Karpas-422 (cell line): ENCODE measurements at regions not wholly inside any gene's neighbourhood (a gene's known extent, or its start where the extent isn't known, plus 50 kb on each side); places are given as distances from the start of the nearest gene placed in this dataset.
"Not testable (repeated sequence)": the region's sequence is repeated elsewhere in the genome, so short reads cannot be mapped to it uniquely, and the experiment has no call there.

ENCODE experiments used
- DNase-seq: peaks from one replicate; pipeline ENCODE4 v3.0.0-alpha.2; 2015
- H2AFZ ChIP-seq: fragments of 200-600 bp; sonication (generic); 2 replicates; pipeline ENCODE4 v1.6.1; 2014; ENCODE audit warnings: antibody characterized with exemption, low read length, mixed read lengths
- H3K27ac ChIP-seq: fragments of 200-600 bp; sonication (generic); 2 replicates; pipeline ENCODE4 v1.5.1; 2014; ENCODE audit warnings: mild to moderate bottlenecking, low read length, moderate library complexity
- H3K27me3 ChIP-seq: fragments of 200-600 bp; sonication (generic); 2 replicates; pipeline ENCODE4 v1.6.1; 2014; ENCODE audit warnings: low read length, mixed read lengths
- H3K36me3 ChIP-seq: fragments of 200-600 bp; sonication (generic); 2 replicates; pipeline ENCODE4 v1.6.1; 2014; ENCODE audit warnings: low read length, mixed read lengths; ENCODE audit not compliant: insufficient read depth
- H3K4me1 ChIP-seq: fragments of 200-600 bp; sonication (generic); 2 replicates; pipeline ENCODE4 v1.6.1; 2014; ENCODE audit warnings: mild to moderate bottlenecking, low read length, mixed read lengths
- H3K4me2 ChIP-seq: fragments of 200-600 bp; sonication (generic); 2 replicates; pipeline ENCODE4 v1.6.1; 2014; ENCODE audit warnings: low read length, low read depth, mild to moderate bottlenecking; ENCODE audit not compliant: poor library complexity, severe bottlenecking
- H3K4me3 ChIP-seq: fragments of 200-600 bp; sonication (generic); 2 replicates; pipeline ENCODE4 v1.5.1; 2014; ENCODE audit warnings: mild to moderate bottlenecking, antibody characterized with exemption, low read length, mixed read lengths
- H3K79me2 ChIP-seq: fragments of 200-600 bp; sonication (generic); 2 replicates; pipeline ENCODE4 v1.6.1; 2014; ENCODE audit warnings: mild to moderate bottlenecking, low read length, mixed read lengths
- H3K9ac ChIP-seq: fragments of 200-600 bp; sonication (generic); 2 replicates; pipeline ENCODE4 v1.6.0; 2014; ENCODE audit warnings: low read length
- H3K9me2 ChIP-seq: fragments of 200-600 bp; sonication (generic), shearing (Covaris generic); replicated peaks from 2 replicates; pipeline ENCODE4 v1.6.0; 2014; ENCODE audit warnings: mild to moderate bottlenecking, low read length, moderate library complexity; ENCODE audit not compliant: insufficient read depth
- H3K9me3 ChIP-seq: fragments of 300-700, 200-600 bp; sonication (generic); 2 replicates; pipeline ENCODE4 v1.6.1; 2014; ENCODE audit warnings: low read length, mixed read lengths
- H4K20me1 ChIP-seq: fragments of 200-600 bp; sonication (generic); 2 replicates; pipeline ENCODE4 v1.6.1; 2014; ENCODE audit warnings: mild to moderate bottlenecking, antibody characterized with exemption, low read length, low read depth; ENCODE audit not compliant: insufficient read depth

DNA sequence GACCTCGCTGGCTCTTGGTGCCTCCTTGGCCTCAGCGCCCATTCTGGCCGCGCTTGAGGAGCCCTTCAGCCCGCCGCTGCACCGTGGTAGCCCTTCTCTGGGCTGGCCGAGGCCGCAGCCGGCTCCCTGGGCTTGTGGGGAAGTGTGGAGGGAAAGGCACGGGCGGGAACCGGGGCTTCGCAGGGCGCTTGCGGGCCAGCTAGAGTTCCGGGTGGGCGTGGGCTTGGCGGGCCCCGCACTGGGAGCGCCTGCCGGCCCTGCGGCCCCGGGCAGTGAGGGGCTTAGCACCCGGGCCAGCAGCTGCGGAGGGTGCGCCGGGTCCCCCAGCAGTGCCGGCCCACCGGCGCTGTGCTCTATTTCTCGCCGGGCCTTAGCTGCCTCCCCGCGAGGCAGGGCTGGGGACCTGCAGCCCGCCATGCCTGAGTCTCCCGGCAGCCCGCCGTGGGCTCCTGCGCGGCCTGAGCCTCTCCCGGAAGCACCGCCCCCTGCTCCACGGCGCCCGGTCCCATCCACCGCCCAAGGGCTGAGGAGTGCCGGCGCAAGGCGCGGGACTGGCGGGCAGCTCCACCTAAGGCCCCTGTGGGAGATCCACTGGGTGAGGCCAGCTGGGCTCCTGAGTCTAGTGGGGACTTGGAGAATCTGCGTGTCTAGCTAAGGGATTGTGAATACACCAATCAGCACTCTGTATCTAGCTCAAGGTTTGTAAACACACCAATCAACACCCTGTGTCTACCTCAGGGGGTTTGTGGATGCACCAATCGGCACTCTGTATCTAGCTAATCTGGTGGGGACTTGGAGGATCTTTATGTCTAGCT, 141.1 kb downstream of the SLCO4C1 start:
- H3K9me3 ChIP-seq, H3K9ac ChIP-seq, H3K27ac ChIP-seq, H3K36me3 ChIP-seq, H3K9me2 ChIP-seq, H2AFZ ChIP-seq, H3K4me2 ChIP-seq, H3K4me1 ChIP-seq, H3K4me3 ChIP-seq, H3K79me2 ChIP-seq, H4K20me1 ChIP-seq, H3K27me3 ChIP-seq, DNase-seq: not testable (repeated sequence)

DNA sequence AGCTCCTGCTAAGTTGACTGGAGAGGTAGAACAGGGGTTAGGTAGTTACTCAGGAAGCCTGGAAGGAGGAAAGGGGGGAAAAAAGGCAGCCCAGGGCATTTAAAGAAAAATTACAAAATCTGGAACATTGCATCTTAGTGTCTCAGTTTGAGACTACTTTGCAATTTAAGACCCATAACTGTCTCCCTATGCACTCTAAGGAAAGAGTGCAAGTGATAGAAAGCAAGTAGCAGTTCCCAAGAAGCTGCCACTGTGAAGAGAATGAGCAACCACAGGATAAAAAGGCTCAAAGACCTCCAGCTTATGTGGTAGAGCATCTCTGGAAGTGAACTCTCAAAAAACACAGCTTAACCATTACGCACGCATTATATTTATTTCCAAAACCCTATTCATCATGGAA, 141.8 kb downstream of the SLCO4C1 start:
- DNase-seq, result no peak
- Histone ChIP-seq H3K79me2 (no peaks in the 10 kb centered on the region), H3K27me3 (no peaks in the 10 kb centered on the region), H4K20me1 (no peaks in the 10 kb centered on the region), H3K9me3 (no peaks in the 10 kb centered on the region), H2AFZ (no peak overlapping the region), H3K27ac (no peak overlapping the region), H3K4me1 (no peaks in the 10 kb centered on the region), H3K4me2 (no peak overlapping the region), H3K4me3 (no peak overlapping the region), H3K9ac (no peak overlapping the region), H3K9me2 (no peaks in the 10 kb centered on the region), H3K36me3 (no peaks in the 10 kb centered on the region)

DNA sequence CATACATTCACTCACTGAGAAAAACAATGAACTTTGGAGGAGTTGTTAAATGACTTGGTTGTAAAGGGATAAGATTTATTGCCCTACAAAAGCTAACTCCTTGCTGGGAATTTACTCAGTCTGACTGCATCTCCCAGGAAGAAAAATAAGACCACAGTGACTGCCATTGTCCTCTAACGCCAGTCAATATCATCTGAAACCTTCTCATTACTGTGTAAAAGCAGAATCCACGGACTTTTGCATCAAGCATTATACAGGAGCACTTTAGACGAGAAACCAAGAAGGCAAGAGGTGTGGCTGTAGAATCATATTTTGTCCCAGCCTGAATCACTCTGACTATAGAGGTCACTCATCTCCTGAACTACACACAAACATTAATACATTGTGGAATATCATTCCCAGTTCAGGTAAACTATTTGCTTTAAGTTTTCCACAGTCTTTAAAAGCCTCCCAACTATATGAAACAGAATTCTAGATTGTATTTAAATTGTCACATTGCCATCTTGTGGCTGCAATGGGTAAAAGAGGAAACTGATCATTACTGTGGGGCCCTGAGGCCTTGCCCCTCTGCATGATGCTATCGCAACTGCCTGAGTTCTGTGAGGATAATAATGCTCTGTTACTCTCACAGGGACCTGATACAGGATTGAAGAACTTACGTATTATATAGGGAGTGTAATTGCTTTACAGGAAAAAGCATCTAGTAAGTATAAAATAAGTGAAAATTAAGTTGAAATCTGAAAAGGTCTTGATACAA, 142.9 kb downstream of the SLCO4C1 start:
- no peaks in the 10 kb centered on the region for H3K36me3 ChIP-seq
- H3K9ac ChIP-seq, result no peak overlapping the region
- DNase-seq, result peak; percentile 68
- no peaks in the 10 kb centered on the region for H3K9me3 ChIP-seq
- H3K4me1 ChIP-seq, result no peaks in the 10 kb centered on the region
- no peaks in the 10 kb centered on the region for H3K79me2 ChIP-seq
- no peak overlapping the region for H3K27ac ChIP-seq
- no peaks in the 10 kb centered on the region for H3K9me2 ChIP-seq
- H3K4me3 ChIP-seq, result no peak overlapping the region
- no peaks in the 10 kb centered on the region for H3K27me3 ChIP-seq
- no peak overlapping the region for H2AFZ ChIP-seq
- no peaks in the 10 kb centered on the region for H4K20me1 ChIP-seq
- H3K4me2 ChIP-seq, result no peak overlapping the region

DNA sequence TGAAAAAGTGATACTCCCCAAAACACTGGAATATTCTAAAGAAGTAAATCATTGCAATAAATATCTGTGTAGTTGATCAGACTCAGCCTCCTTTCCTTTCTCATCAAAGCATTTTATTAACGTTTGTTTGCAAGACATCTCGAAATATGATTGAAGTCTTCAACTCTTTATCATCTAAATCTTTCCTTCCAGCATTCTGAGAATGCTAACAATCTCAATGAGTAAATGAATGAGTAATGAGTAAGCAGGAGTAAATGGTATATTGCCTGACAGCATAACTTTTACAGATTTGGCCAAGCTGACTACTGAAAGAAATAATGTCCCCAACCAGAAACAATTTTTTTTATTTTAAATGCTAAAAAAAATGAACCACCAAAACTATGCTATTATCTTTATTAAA, 157.1 kb downstream of the SLCO4C1 start:
- no peaks in the 10 kb centered on the region for H3K79me2 ChIP-seq
- H3K4me3 ChIP-seq, result no peak overlapping the region
- H3K27me3 ChIP-seq, result no peaks in the 10 kb centered on the region

DNA sequence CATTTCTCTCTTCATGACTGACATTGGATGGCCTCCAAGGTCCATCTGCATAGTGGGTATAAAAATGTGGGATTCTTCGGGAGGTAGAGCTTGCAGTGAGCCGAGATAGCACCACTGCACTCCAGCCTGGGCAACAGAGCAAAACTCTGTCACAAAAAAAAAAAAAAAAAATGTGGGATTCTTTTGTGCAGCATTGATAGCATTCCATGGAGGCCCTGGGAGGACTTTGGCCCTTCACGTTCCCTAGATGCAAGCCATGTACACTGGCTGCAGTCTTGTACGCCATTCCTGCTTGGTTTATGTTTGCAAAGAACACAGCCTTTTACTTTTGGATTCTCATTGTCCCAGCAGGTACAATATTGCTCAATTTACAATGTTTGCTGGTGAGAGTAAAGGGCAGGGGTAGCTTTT, 157.8 kb downstream of the SLCO4C1 start:
- no peaks in the 10 kb centered on the region for H3K79me2 ChIP-seq
- no peak for DNase-seq
- H3K4me3 ChIP-seq, result no peak overlapping the region
- no peaks in the 10 kb centered on the region for H3K27me3 ChIP-seq
- no peak overlapping the region for H3K9ac ChIP-seq
- no peaks in the 10 kb centered on the region for H3K36me3 ChIP-seq
- H3K4me1 ChIP-seq, result no peaks in the 10 kb centered on the region
- no peak overlapping the region for H3K4me2 ChIP-seq
- H4K20me1 ChIP-seq, result no peaks in the 10 kb centered on the region
- no peak overlapping the region for H3K27ac ChIP-seq
- no peaks in the 10 kb centered on the region for H3K9me2 ChIP-seq
- no peak overlapping the region for H2AFZ ChIP-seq
- H3K9me3 ChIP-seq, result no peaks in the 10 kb centered on the region

More for the DNA sequence above, 157.1 kb downstream of the SLCO4C1 start:
- no peaks in the 10 kb centered on the region for H4K20me1 ChIP-seq
- H2AFZ ChIP-seq, result no peak overlapping the region
- H3K27ac ChIP-seq, result no peak overlapping the region
- H3K9me2 ChIP-seq, result no peaks in the 10 kb centered on the region
- H3K9ac ChIP-seq, result no peak overlapping the region
- no peaks in the 10 kb centered on the region for H3K4me1 ChIP-seq
- no peak overlapping the region for H3K4me2 ChIP-seq
- H3K36me3 ChIP-seq, result no peaks in the 10 kb centered on the region
- DNase-seq, result no peak
- H3K9me3 ChIP-seq, result no peaks in the 10 kb centered on the region

DNA sequence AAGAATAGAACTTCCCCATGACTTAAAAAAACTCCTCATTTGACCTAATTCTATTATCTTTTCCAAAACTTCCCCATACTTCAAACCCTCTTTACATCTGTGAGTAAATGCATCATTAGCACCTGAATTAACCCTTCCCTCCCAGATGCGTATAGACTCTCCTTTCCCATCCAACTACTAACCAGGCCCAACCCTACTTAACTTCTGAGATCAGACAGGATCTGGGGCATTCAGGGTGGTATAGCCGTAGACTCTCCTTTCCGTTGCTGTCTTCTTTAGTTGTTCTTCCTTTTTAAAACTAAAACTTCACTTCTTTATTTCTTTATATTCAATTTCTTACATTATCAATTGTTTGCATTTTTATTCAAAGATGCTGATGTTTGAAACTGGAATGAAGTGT, 165.2 kb downstream of the SLCO4C1 start:
- no peak for DNase-seq
- H3K27ac ChIP-seq, result no peak overlapping the region
- H3K4me1 ChIP-seq, result no peaks in the 10 kb centered on the region
- no peaks in the 10 kb centered on the region; the same call in 1 of the 2 replicates for H3K9me3 ChIP-seq
- no peak overlapping the region for H2AFZ ChIP-seq
- H3K9me2 ChIP-seq, result no peaks in the 10 kb centered on the region
- H3K4me3 ChIP-seq, result no peak overlapping the region
- H3K27me3 ChIP-seq, result no peaks in the 10 kb centered on the region
- no peaks in the 10 kb centered on the region for H4K20me1 ChIP-seq
- H3K36me3 ChIP-seq, result no peaks in the 10 kb centered on the region
- H3K79me2 ChIP-seq, result no peaks in the 10 kb centered on the region
- H3K9ac ChIP-seq, result no peak overlapping the region
- no peak overlapping the region for H3K4me2 ChIP-seq

DNA sequence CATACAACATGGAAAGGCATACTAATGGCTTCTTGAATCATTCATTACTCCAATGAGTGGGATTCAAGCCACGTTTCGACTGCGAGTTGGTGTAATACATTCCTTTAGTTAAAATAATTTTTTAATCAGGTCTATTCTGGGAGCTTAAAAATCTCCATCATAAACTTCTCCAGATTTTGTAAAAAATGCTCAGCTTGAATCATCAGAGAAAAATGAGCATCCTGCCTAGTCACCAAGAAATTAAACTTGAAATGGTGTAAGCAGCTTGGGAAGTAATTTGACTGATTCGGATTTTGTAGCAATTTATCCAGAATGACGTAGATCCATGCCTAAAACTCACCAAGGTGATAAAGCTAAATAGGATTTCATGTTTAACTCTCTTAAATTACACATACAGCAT, 165.7 kb downstream of the SLCO4C1 start:
- Histone ChIP-seq H3K9me3 (no peaks in the 10 kb centered on the region; the same call in 1 of the 2 replicates), H2AFZ (no peak overlapping the region), H3K4me1 (no peaks in the 10 kb centered on the region), H3K4me3 (no peak overlapping the region), H3K4me2 (no peak overlapping the region), H3K36me3 (no peaks in the 10 kb centered on the region), H3K27me3 (no peaks in the 10 kb centered on the region), H3K9me2 (no peaks in the 10 kb centered on the region), H3K79me2 (no peaks in the 10 kb centered on the region), H3K9ac (no peak overlapping the region), H4K20me1 (no peaks in the 10 kb centered on the region), H3K27ac (no peak overlapping the region)
- no peak for DNase-seq

DNA sequence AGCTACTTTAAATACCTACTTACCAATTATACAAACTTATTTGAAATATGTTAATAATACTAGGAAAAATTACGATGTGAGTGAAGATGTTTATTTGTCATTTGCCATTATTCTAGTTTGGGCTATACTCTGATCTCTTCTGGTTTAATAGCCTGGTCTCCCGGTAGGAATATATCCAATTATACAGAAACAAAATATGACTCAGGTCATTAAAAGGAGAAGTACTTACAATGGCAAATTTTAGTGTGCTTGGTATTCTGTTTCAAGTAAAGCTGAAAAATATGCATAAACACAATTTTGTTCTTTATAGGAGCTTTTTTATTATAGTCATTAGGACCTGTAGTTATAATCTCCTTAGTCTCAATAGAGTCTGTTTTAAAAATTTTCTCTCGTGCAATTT, 176.8 kb downstream of the SLCO4C1 start:
- H4K20me1 ChIP-seq, result no peaks in the 10 kb centered on the region
- H3K36me3 ChIP-seq, result no peaks in the 10 kb centered on the region
- no peaks in the 10 kb centered on the region for H3K27me3 ChIP-seq
- no peak overlapping the region for H3K9ac ChIP-seq
- no peak overlapping the region for H3K27ac ChIP-seq
- no peak for DNase-seq
- no peak overlapping the region for H2AFZ ChIP-seq
- H3K79me2 ChIP-seq, result no peaks in the 10 kb centered on the region
- no peaks in the 10 kb centered on the region for H3K4me1 ChIP-seq
- no peaks in the 10 kb centered on the region for H3K9me3 ChIP-seq
- no peak overlapping the region for H3K4me2 ChIP-seq
- H3K4me3 ChIP-seq, result no peak overlapping the region
- H3K9me2 ChIP-seq, result no peaks in the 10 kb centered on the region
